AG04450 (cell line): ENCODE measurements at regions not wholly inside any gene's neighbourhood (a gene's known extent, or its start where the extent isn't known, plus 50 kb on each side); places are given as distances from the start of the nearest gene placed in this dataset.

Experiments
- CTCF ChIA-PET: fragments of 300-600, 350-600 bp; formaldehyde crosslinking; extraction: SDS; loops from one replicate; lab custom pipeline; 2022; ENCODE audit warnings: antibody characterized with exemption, inconsistent platforms; lab: Charles Lee
- POLR2A ChIA-PET: fragments of 350-600 bp; formaldehyde crosslinking; extraction: SDS; loops from one replicate; lab custom pipeline; 2021; ENCODE audit warnings: antibody characterized with exemption, inconsistent platforms; lab: Yijun Ruan, JAX
- DNase-seq: peaks from one replicate; pipeline ENCODE4 v3.0.0-alpha.2; 2011; ENCODE audit warnings: low read depth, low spot score
- H3K27ac ChIP-seq: one replicate; pipeline ENCODE4 v1.5.1; 2012; ENCODE audit warnings: low read depth, low read length, control low read depth
- H3K27me3 ChIP-seq: one replicate; pipeline ENCODE4 v1.6.0; 2012; ENCODE audit warnings: low read length; ENCODE audit not compliant: control insufficient read depth, insufficient read depth
- H3K4me3 ChIP-seq: 2 replicates; pipeline ENCODE4 v1.5.1; 2011; ENCODE audit warnings: mild to moderate bottlenecking, low read depth, low read length, control low read depth
- H3K9me3 ChIP-seq: 2 replicates; pipeline ENCODE4 v1.5.1; 2012; ENCODE audit warnings: low read length; ENCODE audit not compliant: control insufficient read depth, insufficient read depth
- CTCF ChIP-seq: IDR thresholded peaks from 2 replicates; pipeline ENCODE4 v1.5.1; 2011; ENCODE audit warnings: low read depth, low read length, control low read depth, inconsistent platforms

DNA sequence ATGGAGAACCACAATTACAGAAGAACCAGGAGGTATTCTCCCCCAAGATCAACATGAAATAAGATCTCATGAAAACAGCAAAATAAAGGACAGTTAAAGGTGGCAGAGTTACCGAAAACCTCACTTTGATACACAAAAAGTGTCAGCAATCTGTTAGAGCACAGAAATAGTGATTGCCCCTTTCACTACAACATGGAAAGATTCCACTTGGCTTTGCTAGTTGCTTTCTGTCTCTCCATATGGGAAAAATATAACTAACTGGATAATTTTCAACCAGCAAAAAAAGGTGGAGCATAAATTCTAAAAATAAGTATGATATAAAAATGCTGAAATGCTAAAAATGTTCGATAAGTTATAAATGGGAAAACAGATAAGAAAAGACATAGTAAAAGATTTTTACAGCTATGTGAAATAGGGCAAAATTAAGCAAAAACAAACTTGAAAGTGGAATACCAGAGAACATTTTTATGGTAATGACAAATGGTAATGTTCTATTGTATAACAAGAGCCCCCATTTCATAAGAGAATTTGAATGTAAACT lies 90.2 kb downstream of the GPR85 start:
- DNase-seq, result no peak
- no peaks in the 10 kb centered on the region for H3K9me3 ChIP-seq
- no peak overlapping the region for H3K27ac ChIP-seq
- ChIA-PET CTCF (no interaction called here), POLR2A (no interaction called here)
- no peak overlapping the region for H3K4me3 ChIP-seq
- TF ChIP-seq CTCF, result no peak
- no peaks in the 10 kb centered on the region for H3K27me3 ChIP-seq

DNA sequence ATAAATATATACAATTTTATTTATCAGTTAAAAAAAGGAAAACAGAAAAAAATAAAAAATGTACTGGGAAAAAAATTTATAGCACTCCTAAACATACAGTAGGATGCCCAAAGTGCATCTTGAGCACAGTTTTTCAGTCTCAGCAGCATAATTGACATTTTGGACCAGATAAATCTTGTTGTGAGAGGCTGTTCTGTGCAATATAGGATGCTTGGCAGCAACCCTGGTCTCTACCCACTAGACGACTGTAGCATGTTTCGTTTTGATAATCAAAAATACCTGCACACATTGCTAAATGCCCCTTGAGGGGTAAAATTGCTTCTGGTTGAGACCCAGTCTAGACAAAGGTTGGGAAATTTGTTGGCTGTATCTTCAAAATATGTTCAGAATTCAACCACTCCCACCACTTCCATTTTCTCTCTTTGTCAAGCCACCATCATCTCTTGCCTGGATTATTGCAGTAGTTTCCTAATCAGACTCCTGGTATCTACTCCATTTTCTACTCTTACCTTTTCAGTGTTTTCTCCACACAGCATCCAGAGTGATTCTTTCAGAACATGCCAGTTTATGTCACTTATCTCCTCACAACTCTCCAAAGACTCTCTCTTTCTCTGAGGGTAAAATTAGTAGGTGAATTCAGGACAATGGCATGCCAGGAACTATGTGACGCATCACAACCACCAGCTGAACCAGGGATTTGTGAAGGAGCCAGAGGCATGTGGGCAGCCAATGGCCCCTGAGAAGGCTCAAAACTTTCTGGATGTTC lies 91.4 kb downstream of the GPR85 start:
- Histone ChIP-seq H3K4me3 (no peak overlapping the region), H3K9me3 (no peaks in the 10 kb centered on the region), H3K27me3 (no peaks in the 10 kb centered on the region), H3K27ac (peak overlapping the region; percentile 31)
- CTCF ChIA-PET, result no interaction called here
- DNase-seq, result no peak
- POLR2A ChIA-PET, result no interaction called here
- no peak for TF ChIP-seq CTCF

- Histone ChIP-seq H3K9me3 (no peaks in the 10 kb centered on the region), H3K27ac (no peak overlapping the region), H3K27me3 (no peaks in the 10 kb centered on the region), H3K4me3 (no peak overlapping the region)
- no peak for DNase-seq
- ChIA-PET POLR2A (no interaction called here), CTCF (no interaction called here)
- no peak for TF ChIP-seq CTCF
Measured at GRCh38 chr7:112994656-112995055, 92.0 kb downstream of the GPR85 start.

GRCh38 chr7:112990624-112991023 lies 96.0 kb downstream of the GPR85 start:
- no peak for DNase-seq

More at GRCh38 chr7:112990624-112991023, 96.0 kb downstream of the GPR85 start:
- no peak for TF ChIP-seq CTCF
- ChIA-PET CTCF (interaction anchor here (0.8 to 1.4 kb wide), 2 partner anchors 24 to 431 kb away, joined by 3 to 4 read pairs; no protein-coding TSS in a partner anchor), POLR2A (no interaction called here)
- Histone ChIP-seq H3K4me3 (no peak overlapping the region), H3K27me3 (no peaks in the 10 kb centered on the region), H3K9me3 (no peaks in the 10 kb centered on the region), H3K27ac (no peak overlapping the region)
